HL-60 (cell line): ENCODE measurements at regions not wholly inside any gene's neighbourhood (a gene's known extent, or its start where the extent isn't known, plus 50 kb on each side); places are given as distances from the start of the nearest gene placed in this dataset.

Experiments
- CTCF ChIP-seq: IDR thresholded peaks from one replicate; pipeline ENCODE4 v1.5.1; 2011; ENCODE audit warnings: low read length, control low read depth, inconsistent platforms; ENCODE audit not compliant: insufficient read depth
- POLR2AphosphoS5 ChIP-seq: IDR thresholded peaks from 2 replicates; pipeline ENCODE4 v1.6.1; 2012; ENCODE audit warnings: low read depth

- no peak for TF ChIP-seq CTCF
- TF ChIP-seq POLR2AphosphoS5, result no peak
These were observed 259.4 kb downstream of the BUD13 start for GRCh38 chr11:116513278-116513823.
